ENCODE measurements at regions not wholly inside any gene's neighbourhood (a gene's known extent, or its start where the extent isn't known, plus 50 kb on each side); places are given as distances from the start of the nearest gene placed in this dataset.

- FAIRE-seq (no peak), ATAC-seq (no peak), DNase-seq (ENCODE audit: low read depth, low spot score) (no peak)
- Histone ChIP-seq H4K20me1 (ENCODE audit: control insufficient read depth, insufficient read depth) (no peaks in the 10 kb centered on the region), H3K9me3 (replicated peaks; ENCODE audit: control insufficient read depth, insufficient read depth, low read length) (no peaks in the 10 kb centered on the region; the same call in 2 of the 3 replicates), H3K27me3 (replicated peaks in 1 of 2; ENCODE audit: control insufficient read depth in 2 of 2, insufficient read depth in 2 of 2, low read length in 1 of 2) (no peaks in the 10 kb centered on the region), H3K4me1 (ENCODE audit: control insufficient read depth, insufficient read depth, low read length) (no peaks in the 10 kb centered on the region), H3K4me2 (ENCODE audit: control insufficient read depth, insufficient read depth) (no peak overlapping the region), H3K4me3 (no peak overlapping the region), H3K36me3 (ENCODE audit: control insufficient read depth in 2 of 2, insufficient read depth in 2 of 2, low read length in 1 of 2) (no peaks in the 10 kb centered on the region), H3K79me2 (ENCODE audit: control insufficient read depth, insufficient read depth, low read length) (no peaks in the 10 kb centered on the region), H3K27ac (ENCODE audit: control insufficient read depth, insufficient read depth) (no peak overlapping the region), H3K9ac (ENCODE audit: control insufficient read depth, insufficient read depth, low read length) (no peak overlapping the region), H2AFZ (ENCODE audit: control insufficient read depth, low read depth, low read length) (no peak overlapping the region)
- ChIA-PET RAD21 (ENCODE audit: unreplicated experiment) (no interaction called here), SMC1A (ENCODE audit: uncharacterized antibody, unreplicated experiment) (no interaction called here), CTCF (no interaction called here), POLR2A (no interaction called here)
- no TSS peak for BruUV-seq (replicated peaks)
- intact Hi-C loops (cut with micrococcal nuclease; ENCODE audit: unreplicated experiment): no loop called here
- in situ Hi-C loops (cut with MboI): no loop called here
- WGBS (ENCODE audit: insufficient coverage, insufficient replicate concordance, low lambda C conversion rate, missing lambda C conversion rate): 0% methylated on average over 3 of the region's 3 CpGs
- TF ChIP-seq MXI1 (IDR thresholded peaks at IDR 0.05; ENCODE audit: low read depth, low read length): no peak
- no peak for TF ChIP-seq KAT2A (conservative IDR thresholded peaks at IDR 0.05; ENCODE audit: control insufficient read depth, low read depth, low read length)
- no peak for TF ChIP-seq ESRRA (IDR thresholded peaks at IDR 0.05; ENCODE audit: low read length)
- TF ChIP-seq, protein P1, sequence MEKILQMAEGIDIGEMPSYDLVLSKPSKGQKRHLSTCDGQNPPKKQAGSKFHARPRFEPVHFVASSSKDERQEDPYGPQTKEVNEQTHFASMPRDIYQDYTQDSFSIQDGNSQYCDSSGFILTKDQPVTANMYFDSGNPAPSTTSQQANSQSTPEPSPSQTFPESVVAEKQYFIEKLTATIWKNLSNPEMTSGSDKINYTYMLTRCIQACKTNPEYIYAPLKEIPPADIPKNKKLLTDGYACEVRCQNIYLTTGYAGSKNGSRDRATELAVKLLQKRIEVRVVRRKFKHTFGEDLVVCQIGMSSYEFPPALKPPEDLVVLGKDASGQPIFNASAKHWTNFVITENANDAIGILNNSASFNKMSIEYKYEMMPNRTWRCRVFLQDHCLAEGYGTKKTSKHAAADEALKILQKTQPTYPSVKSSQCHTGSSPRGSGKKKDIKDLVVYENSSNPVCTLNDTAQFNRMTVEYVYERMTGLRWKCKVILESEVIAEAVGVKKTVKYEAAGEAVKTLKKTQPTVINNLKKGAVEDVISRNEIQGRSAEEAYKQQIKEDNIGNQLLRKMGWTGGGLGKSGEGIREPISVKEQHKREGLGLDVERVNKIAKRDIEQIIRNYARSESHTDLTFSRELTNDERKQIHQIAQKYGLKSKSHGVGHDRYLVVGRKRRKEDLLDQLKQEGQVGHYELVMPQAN (conservative IDR thresholded peaks at IDR 0.05): no peak
- TF ChIP-seq TCF12 (IDR thresholded peaks at IDR 0.05; ENCODE audit: low read depth, low read length): no peak
- no peak for TF ChIP-seq EP300 (IDR thresholded peaks at IDR 0.05; ENCODE audit: borderline replicate concordance in 1 of 2, control insufficient read depth in 1 of 2, low read depth in 2 of 2, low read length in 2 of 2)
- no peak for TF ChIP-seq JUND (IDR thresholded peaks at IDR 0.05; ENCODE audit: low read depth, low read length)
- TF ChIP-seq MYB (IDR thresholded peaks at IDR 0.05; ENCODE audit: borderline replicate concordance, low read depth, low read length): no peak
- TF ChIP-seq ZBED1 (IDR thresholded peaks at IDR 0.05; ENCODE audit: borderline replicate concordance): no peak
- no peak for TF ChIP-seq ATF7 (IDR thresholded peaks at IDR 0.05; ENCODE audit: low read depth)
- no peak for TF ChIP-seq FOXK2 (IDR thresholded peaks at IDR 0.05)
- no peak for TF ChIP-seq POLR2AphosphoS2 (IDR thresholded peaks at IDR 0.05; ENCODE audit: low read depth, low read length)
- no peak for TF ChIP-seq EZH2 (IDR thresholded peaks at IDR 0.05; ENCODE audit: borderline replicate concordance, control insufficient read depth, low read depth, low read length)
- TF ChIP-seq, protein P2, sequence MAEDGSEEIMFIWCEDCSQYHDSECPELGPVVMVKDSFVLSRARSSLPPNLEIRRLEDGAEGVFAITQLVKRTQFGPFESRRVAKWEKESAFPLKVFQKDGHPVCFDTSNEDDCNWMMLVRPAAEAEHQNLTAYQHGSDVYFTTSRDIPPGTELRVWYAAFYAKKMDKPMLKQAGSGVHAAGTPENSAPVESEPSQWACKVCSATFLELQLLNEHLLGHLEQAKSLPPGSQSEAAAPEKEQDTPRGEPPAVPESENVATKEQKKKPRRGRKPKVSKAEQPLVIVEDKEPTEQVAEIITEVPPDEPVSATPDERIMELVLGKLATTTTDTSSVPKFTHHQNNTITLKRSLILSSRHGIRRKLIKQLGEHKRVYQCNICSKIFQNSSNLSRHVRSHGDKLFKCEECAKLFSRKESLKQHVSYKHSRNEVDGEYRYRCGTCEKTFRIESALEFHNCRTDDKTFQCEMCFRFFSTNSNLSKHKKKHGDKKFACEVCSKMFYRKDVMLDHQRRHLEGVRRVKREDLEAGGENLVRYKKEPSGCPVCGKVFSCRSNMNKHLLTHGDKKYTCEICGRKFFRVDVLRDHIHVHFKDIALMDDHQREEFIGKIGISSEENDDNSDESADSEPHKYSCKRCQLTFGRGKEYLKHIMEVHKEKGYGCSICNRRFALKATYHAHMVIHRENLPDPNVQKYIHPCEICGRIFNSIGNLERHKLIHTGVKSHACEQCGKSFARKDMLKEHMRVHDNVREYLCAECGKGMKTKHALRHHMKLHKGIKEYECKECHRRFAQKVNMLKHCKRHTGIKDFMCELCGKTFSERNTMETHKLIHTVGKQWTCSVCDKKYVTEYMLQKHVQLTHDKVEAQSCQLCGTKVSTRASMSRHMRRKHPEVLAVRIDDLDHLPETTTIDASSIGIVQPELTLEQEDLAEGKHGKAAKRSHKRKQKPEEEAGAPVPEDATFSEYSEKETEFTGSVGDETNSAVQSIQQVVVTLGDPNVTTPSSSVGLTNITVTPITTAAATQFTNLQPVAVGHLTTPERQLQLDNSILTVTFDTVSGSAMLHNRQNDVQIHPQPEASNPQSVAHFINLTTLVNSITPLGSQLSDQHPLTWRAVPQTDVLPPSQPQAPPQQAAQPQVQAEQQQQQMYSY (CRISPR knock-in tag; IDR thresholded peaks at IDR 0.05): no peak
- TF ChIP-seq, protein P3, sequence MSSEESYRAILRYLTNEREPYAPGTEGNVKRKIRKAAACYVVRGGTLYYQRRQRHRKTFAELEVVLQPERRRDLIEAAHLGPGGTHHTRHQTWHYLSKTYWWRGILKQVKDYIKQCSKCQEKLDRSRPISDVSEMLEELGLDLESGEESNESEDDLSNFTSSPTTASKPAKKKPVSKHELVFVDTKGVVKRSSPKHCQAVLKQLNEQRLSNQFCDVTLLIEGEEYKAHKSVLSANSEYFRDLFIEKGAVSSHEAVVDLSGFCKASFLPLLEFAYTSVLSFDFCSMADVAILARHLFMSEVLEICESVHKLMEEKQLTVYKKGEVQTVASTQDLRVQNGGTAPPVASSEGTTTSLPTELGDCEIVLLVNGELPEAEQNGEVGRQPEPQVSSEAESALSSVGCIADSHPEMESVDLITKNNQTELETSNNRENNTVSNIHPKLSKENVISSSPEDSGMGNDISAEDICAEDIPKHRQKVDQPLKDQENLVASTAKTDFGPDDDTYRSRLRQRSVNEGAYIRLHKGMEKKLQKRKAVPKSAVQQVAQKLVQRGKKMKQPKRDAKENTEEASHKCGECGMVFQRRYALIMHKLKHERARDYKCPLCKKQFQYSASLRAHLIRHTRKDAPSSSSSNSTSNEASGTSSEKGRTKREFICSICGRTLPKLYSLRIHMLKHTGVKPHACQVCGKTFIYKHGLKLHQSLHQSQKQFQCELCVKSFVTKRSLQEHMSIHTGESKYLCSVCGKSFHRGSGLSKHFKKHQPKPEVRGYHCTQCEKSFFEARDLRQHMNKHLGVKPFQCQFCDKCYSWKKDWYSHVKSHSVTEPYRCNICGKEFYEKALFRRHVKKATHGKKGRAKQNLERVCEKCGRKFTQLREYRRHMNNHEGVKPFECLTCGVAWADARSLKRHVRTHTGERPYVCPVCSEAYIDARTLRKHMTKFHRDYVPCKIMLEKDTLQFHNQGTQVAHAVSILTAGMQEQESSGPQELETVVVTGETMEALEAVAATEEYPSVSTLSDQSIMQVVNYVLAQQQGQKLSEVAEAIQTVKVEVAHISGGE (CRISPR knock-in tag; IDR thresholded peaks at IDR 0.05): no peak
- TF ChIP-seq ASH2L (IDR thresholded peaks at IDR 0.05; ENCODE audit: borderline replicate concordance, low read depth): no peak
- no peak for TF ChIP-seq TCF7 (IDR thresholded peaks at IDR 0.05; ENCODE audit: borderline replicate concordance)
- no peak for TF ChIP-seq PAX8 (IDR thresholded peaks at IDR 0.05)
Measured at GRCh38 chr19:29085630-29086029, 127.3 kb downstream of the UQCRFS1 start.
